ENCODE measurements at regions not wholly inside any gene's neighbourhood (a gene's known extent, or its start where the extent isn't known, plus 50 kb on each side); places are given as distances from the start of the nearest gene placed in this dataset.

- no peak overlapping the region for H2BK5ac ChIP-seq (ENCODE audit: low read depth, low read length)
- no peak overlapping the region for H4K91ac ChIP-seq (replicated peaks; ENCODE audit: insufficient read length, low read length)
- H2AK5ac ChIP-seq (ENCODE audit: low read depth, low read length) = no peak overlapping the region
- H2BK120ac ChIP-seq (replicated peaks; ENCODE audit: low read depth, low read length) = no peak overlapping the region
- no peak overlapping the region for H3K4me3 ChIP-seq (ENCODE audit: extremely low read depth in 1 of 4, insufficient read depth in 2 of 4, low read depth in 3 of 4, low read length in 4 of 4)
- no peak overlapping the region for H3K27ac ChIP-seq (ENCODE audit: low read depth, low read length)
- no peaks in the 10 kb centered on the region for H3K36me3 ChIP-seq (ENCODE audit: control insufficient read depth in 2 of 4, insufficient read depth in 4 of 4, low read length in 3 of 4)
- H3K79me1 ChIP-seq (ENCODE audit: low read depth, low read length) = no peaks in the 10 kb centered on the region
- no peak overlapping the region for H4K5ac ChIP-seq (ENCODE audit: insufficient read length, low read depth, low read length)
- CTCF ChIA-PET (ENCODE audit: partially characterized antibody) = no interaction called here
- no peaks in the 10 kb centered on the region for H3K27me3 ChIP-seq (replicated peaks in 1 of 4; ENCODE audit: control insufficient read depth in 3 of 4, extremely low read depth in 1 of 4, insufficient read depth in 3 of 4, low read length in 3 of 4)
- no peak overlapping the region for H3K4ac ChIP-seq (replicated peaks; ENCODE audit: insufficient read length, low read depth, low read length)
- H3K23ac ChIP-seq (ENCODE audit: insufficient read length) = no peak overlapping the region
- H3K9me3 ChIP-seq (ENCODE audit: insufficient read depth in 2 of 2, low read depth in 1 of 2, low read length in 1 of 2) = no peaks in the 10 kb centered on the region
- H3K9ac ChIP-seq (replicated peaks in 1 of 4; ENCODE audit: extremely low read depth in 1 of 4, low read depth in 3 of 4, low read length in 3 of 4) = no peak overlapping the region
- FAIRE-seq (no peak), DNase-seq (ENCODE audit: low read depth in 1 of 2, low spot score in 2 of 2) (no peak)
- no peak overlapping the region for H3K4me2 ChIP-seq (ENCODE audit: insufficient read depth in 1 of 2, low read depth in 2 of 2, low read length in 2 of 2)
- H4K8ac ChIP-seq (ENCODE audit: extremely low read depth, insufficient read depth, low read length) = no peak overlapping the region
- no peaks in the 10 kb centered on the region for H3K23me2 ChIP-seq (ENCODE audit: low read depth, low read length)
- H2BK12ac ChIP-seq (ENCODE audit: low read depth, low read length) = no peak overlapping the region
- no peak overlapping the region for H3K18ac ChIP-seq (ENCODE audit: extremely low read depth, low read length)
- 91% methylated on average over 4 of the region's 4 CpGs; no CpG with 5 or more reads in 1 of the 2 experiments for WGBS, 2 experiments (ENCODE audit: extremely low coverage in 1 of 2, insufficient coverage in 1 of 2, insufficient read length in 1 of 2, insufficient replicate concordance in 2 of 2, low coverage in 1 of 2, low lambda C conversion rate in 2 of 2, missing lambda C conversion rate in 1 of 2)
- no peak overlapping the region for H3K14ac ChIP-seq (ENCODE audit: insufficient read length)
- H3K56ac ChIP-seq (replicated peaks; ENCODE audit: insufficient read length, low read depth, low read length) = no peak overlapping the region
- TF ChIP-seq PHF8 (conservative IDR thresholded peaks at IDR 0.05; ENCODE audit: low read depth, low read length) = no peak
- TF ChIP-seq TAF1 (IDR thresholded peaks at IDR 0.05; ENCODE audit: low read depth, low read length) = no peak
- TF ChIP-seq SP1 (IDR thresholded peaks at IDR 0.05; ENCODE audit: low read depth, low read length) = no peak
- H3K4me1 ChIP-seq (replicated peaks in 1 of 4; ENCODE audit: control insufficient read depth in 3 of 4, insufficient read depth in 4 of 4, low read length in 3 of 4) = no peaks in the 10 kb centered on the region
- no peak overlapping the region for H2BK20ac ChIP-seq (ENCODE audit: low read length)
- no peak overlapping the region for H2BK15ac ChIP-seq (ENCODE audit: low read length)
- H4K20me1 ChIP-seq (replicated peaks in 1 of 2; ENCODE audit: control insufficient read depth in 1 of 2, insufficient read depth in 2 of 2, low read length in 2 of 2) = no peaks in the 10 kb centered on the region
- H3K79me2 ChIP-seq (ENCODE audit: control insufficient read depth in 1 of 2, insufficient read depth in 2 of 2, low read length in 2 of 2) = no peaks in the 10 kb centered on the region
- POLR2A ChIA-PET (ENCODE audit: partially characterized antibody) = no interaction called here
- H2AFZ ChIP-seq (ENCODE audit: low read length) = no peak overlapping the region
Measured at GRCh38 chr1:226788965-226789364, 49.9 kb upstream of the ITPKB start.
